Activated CD4-positive, alpha-beta T cell treated with anti-CD3 and anti-CD28 coated beads for 4 hours (primary cell): ENCODE measurements at regions not wholly inside any gene's neighbourhood (a gene's known extent, or its start where the extent isn't known, plus 50 kb on each side); places are given as distances from the start of the nearest gene placed in this dataset.

Experiments
- DNase-seq, 2 donors: peaks; one replicate each; pipeline ENCODE4 v3.0.0-alpha.2; 2020

- no peak for DNase-seq
These were observed 154.5 kb upstream of the ZNF32 start for GRCh38 chr10:43802988-43803696.

- DNase-seq, result no peak
These were observed 152.9 kb upstream of the ZNF32 start for GRCh38 chr10:43801626-43802025.

- no peak for DNase-seq
These were observed 152.5 kb upstream of the ZNF32 start for GRCh38 chr10:43801140-43801539.

- DNase-seq, result no peak
These were observed 148.1 kb upstream of the ZNF32 start for GRCh38 chr10:43796781-43797180.

DNA sequence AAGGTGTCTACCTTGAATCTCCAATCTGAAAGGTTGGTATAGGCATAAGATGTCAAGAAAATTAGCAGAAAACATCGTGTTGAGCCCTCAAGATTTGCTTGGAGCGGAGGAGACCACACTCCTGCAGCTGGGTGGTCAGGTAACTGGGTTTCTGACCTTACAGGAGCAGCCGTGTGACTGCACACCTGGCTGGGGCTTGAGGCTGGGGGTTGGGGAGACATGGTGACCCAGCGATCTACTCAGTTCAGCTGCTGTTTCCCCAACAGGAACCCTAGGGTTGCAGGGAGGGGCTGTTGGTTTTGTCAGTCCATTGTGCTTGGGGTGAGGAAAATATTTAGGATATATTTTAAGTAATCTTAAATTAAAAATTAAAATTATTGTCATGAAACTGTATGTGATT lies 147.0 kb upstream of the ZNF32 start:
- no peak for DNase-seq

- DNase-seq, result no peak
These were observed 146.4 kb upstream of the ZNF32 start for GRCh38 chr10:43795093-43795492.

GRCh38 chr10:43794181-43794815 lies 145.6 kb upstream of the ZNF32 start:
- DNase-seq, result no peak

DNA sequence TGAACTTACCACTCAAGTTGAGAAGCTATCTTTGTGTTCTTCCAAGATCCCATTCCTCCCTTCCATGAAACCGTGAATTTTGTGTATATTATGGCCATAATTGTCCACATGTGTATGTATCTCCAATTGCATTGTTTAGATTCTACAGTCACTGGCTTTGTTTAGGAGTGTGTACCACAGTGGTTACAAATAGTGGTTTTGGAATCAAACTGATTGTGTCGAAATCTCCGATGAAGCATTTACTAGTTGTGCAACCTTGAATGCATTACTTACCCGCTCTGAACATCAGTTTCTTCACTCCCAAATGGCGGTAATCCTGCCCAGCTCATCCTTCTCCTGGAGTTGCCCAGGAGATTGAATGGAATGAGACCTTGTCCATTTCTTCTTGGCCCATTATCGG lies 145.0 kb upstream of the ZNF32 start:
- no peak for DNase-seq

DNA sequence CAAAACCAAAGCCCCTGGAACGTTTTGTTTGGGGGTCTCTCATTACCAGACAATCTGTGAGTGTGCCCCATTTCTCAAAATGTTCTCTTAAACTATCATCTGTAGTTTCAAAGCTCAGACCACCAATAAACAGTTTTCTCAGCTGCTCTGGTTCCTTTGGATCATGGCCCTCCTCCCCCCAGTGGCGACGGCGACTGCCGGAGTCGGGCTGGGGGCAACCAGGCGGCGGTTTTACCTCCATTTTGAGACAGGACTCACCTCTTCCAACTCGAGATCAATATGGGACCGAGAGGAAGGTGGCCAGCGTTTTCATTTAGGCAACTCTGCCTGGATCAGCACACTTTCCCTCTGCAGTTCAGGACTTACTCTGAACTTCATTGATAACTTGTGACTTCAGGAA lies 141.5 kb upstream of the ZNF32 start:
- DNase-seq, result no peak

DNA sequence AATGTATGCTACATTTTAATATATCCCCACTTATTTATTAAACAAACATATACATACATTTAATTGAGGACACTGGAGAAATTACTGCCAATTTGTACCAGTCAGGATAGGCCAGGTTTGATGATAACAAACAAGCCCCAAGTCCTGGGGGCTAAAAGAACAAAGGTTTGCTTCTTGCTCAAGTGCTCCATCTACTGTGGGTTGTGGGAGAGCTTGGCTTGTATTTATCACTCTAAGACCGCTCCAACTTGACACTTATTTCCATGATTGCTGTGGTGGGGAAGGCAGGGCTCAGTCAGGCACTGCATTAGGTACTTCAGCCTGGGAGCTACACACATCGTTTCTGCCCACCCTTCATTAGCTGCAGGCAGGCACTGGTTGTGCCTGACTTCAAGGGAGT lies 136.6 kb upstream of the ZNF32 start:
- no peak for DNase-seq

DNA sequence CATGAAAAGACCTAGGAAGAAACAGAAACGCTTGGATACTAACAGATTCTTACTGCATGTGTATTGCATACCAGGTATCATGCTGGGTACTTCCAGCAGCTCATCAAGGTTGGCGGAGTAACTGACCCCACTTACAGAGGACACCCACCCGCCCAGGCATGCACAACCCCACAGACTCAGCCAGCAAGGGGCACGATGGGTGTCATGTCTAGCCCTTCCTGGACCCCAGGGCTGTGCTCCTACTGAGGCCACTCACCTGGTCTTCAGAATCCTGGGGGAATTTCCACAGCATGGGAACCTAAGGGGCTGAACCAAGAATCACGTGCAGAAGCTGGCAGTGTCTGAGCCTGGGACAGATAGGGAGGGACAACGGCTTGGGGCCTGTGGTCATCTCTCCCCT lies 134.1 kb upstream of the ZNF32 start:
- DNase-seq, result no peak

- DNase-seq, result no peak
These were observed 133.0 kb upstream of the ZNF32 start for GRCh38 chr10:43781480-43782361.

DNA sequence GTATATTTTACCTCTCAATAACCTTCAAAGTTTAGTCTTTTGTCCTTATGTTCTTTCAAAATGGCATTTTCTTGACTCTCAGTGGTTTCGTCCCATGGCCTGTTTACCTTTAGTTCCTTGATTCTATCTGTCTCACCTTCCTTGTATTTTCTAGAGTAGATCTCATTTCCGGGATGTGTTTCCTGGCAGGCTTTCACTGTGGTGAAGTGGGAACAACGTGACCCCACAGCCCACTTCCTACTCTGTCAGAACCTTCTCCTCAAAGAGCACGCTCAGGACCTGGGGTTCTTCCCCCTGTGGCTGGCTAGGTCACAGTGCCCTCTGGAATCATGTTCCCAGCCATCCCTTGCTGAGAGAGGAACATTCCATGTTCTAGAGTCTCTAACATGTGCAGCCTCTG lies 129.9 kb upstream of the ZNF32 start:
- DNase-seq, result no peak

GRCh38 chr10:43775384-43775783 lies 126.7 kb upstream of the ZNF32 start:
- DNase-seq, result no peak

GRCh38 chr10:43774234-43774769 lies 125.6 kb upstream of the ZNF32 start:
- no peak for DNase-seq

DNA sequence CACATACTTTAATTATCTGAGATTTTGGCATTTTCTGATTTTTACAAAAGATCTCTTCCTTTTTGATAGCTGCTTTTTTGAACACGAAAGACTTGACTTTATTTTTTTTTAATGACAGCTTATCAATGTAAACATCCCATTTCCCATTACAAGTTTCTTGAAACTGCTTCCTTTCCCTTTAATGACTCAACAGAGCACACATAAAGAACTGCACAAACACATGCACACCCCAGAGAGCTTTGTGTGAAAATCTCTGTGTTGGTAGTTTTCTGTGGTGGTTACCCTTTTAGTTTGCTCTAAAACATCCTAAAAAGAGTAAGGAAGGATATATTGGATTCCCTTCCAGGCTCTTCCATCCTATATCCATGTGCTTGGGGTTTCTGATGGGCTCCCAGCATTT lies 125.1 kb upstream of the ZNF32 start:
- DNase-seq, result no peak

- DNase-seq, result no peak
These were observed 123.5 kb upstream of the ZNF32 start for GRCh38 chr10:43772171-43772570.

- DNase-seq, result no peak
These were observed 123.0 kb upstream of the ZNF32 start for GRCh38 chr10:43771675-43772074.

DNA sequence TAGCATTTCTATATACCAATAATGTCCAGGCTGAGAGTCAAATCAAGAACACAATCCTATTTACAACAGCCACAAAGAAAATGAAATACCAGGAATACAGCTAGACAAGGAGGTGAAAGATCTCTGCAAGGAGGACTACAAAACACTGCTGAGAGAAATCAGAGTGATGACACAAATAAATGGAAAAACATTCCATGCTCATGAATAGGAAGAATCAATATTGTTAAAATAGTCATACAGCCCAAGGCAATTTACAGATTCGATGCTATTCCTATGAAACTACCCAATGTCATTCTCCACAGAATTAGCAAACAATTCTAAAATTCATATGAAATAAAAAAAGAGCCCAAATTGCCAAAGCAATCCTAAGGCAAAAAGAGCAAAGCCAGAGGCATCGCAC lies 116.8 kb upstream of the ZNF32 start:
- no peak for DNase-seq

- no peak for DNase-seq
These were observed 115.2 kb upstream of the ZNF32 start for GRCh38 chr10:43763846-43764245.

DNA sequence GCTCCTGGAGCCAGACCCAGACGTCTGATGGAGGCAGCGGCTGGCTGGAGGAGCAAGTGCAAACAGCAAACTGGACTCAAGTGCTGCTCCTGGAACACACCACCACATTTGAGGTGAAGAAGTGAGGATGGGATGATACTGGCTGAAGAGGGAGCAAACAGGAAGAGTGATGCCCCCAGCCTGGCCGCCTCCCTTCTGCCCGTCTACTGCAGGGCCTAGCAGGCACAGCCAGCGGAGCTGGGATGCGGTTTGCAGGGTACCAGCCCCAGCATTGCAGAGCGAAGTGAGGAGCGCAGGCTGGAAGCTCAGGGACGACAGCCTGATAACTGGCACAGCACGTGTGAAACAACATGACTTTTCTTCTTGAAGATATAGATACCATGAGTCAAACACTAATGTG lies 111.8 kb upstream of the ZNF32 start:
- no peak for DNase-seq

DNA sequence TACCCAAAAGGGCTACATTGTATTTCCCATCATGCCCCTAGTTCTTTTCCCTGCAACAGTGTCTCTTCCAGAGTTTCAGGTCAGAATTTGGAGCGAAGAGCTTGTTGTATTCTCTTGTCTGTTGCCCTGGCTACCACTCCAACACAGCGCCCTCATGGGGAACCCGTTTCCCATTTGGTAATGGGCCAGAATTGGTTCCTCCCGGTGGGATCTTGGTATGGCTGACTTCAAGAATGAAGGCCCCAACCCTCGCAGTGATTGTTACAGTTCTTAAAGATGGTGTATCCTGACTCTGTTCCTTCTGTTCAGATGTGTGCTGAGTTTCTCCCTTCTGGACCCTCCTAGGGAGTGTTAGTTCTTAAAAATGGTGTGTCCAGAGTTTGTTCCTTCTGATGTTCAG lies 110.5 kb upstream of the ZNF32 start:
- DNase-seq, result no peak

DNA sequence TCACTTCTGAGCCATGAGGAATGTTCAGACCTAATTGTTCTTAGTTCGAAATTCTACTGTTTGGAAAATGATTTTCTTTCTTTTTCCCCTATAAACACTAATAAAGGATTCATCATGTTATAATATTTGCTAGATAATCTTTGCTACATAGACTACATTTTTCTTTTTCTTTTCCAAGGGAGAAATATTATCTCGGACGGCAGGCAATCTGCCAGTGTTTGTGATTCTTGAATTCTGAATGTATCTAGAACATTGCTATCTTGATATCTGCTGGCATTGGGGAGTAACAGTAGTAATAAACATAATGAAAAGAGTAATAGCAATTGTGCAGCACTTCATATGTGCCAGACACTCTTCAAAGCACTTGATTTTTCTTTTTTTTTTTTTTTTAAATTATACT lies 107.7 kb upstream of the ZNF32 start:
- no peak for DNase-seq
